Tibial artery (tissue), 4 donors: ENCODE measurements at regions not wholly inside any gene's neighbourhood (a gene's known extent, or its start where the extent isn't known, plus 50 kb on each side); places are given as distances from the start of the nearest gene placed in this dataset.

Source experiments
- DNase-seq, 2 donors: peaks; one replicate each; pipeline ENCODE4 v3.0.0-alpha.2; 2019
- H3K27ac ChIP-seq, 2 donors: fragments of 200-600 bp; sonication (generic) in 1 of 2; 1 replicate in 1 of 2; 2 replicates in 1 of 2; pipeline ENCODE4 v1.5.1; 2018 to 2019; ENCODE audit warnings: mild to moderate bottlenecking in 1 of 2
- H3K27me3 ChIP-seq, 2 donors: fragments of 200-600 bp; sonication (generic) in 1 of 2; one replicate each; pipeline versions ENCODE4 v1.5.1 to v1.6.0; 2016 to 2019
- H3K36me3 ChIP-seq, 3 donors: fragments of 200-600 bp; sonication (generic) in 2 of 3; one replicate each; pipeline ENCODE4 v1.5.1; 2016 to 2019; ENCODE audit warnings: mild to moderate bottlenecking in 2 of 3
- H3K4me1 ChIP-seq, 4 donors: fragments of 200-600 bp; sonication (generic) in 2 of 4; 1 replicate in 3 of 4; 2 replicates in 1 of 4; pipeline ENCODE4 v1.5.1; 2016 to 2019
- H3K4me3 ChIP-seq, 2 donors: fragments of 200-600 bp; sonication (generic) in 1 of 2; 1 replicate in 1 of 2; 2 replicates in 1 of 2; pipeline ENCODE4 v1.5.1; 2018 to 2019; ENCODE audit warnings: mild to moderate bottlenecking in 2 of 2
- H3K9me3 ChIP-seq, 3 donors: fragments of 200-600 bp; sonication (generic) in 1 of 3; one replicate each; pipeline ENCODE4 v1.5.1; 2016 to 2019
- CTCF ChIP-seq, 2 experiments: fragments of 200-600 bp in 1 of 2; fragments of 450-650 bp in 1 of 2; IDR thresholded peaks; one replicate each; pipeline ENCODE4 v1.5.1; 2017 to 2019; ENCODE audit warnings: antibody characterized with exemption in 2 of 2, mild to moderate bottlenecking in 1 of 2, moderate library complexity in 1 of 2
- intact Hi-C: fragments of 100-400 bp; cut with DNase I; formaldehyde crosslinking; loops from one replicate; pipeline ENCODE4 v1.15.0; 2023; ENCODE audit warnings: low total_unique reads

GRCh38 chr5:87785554-87786335 lies 373.0 kb upstream of the CCNH start:
- H3K27ac ChIP-seq, result no peak overlapping the region
- no peak overlapping the region for H3K4me3 ChIP-seq
- no peaks in the 10 kb centered on the region for H3K36me3 ChIP-seq
- H3K27me3 ChIP-seq, result peaks cover 0 to 28% of the 10 kb centered on the region in 2 donors
- no peaks in the 10 kb centered on the region for H3K4me1 ChIP-seq
- no peak for DNase-seq
- intact Hi-C loops, result no loop called here
- no peak for TF ChIP-seq CTCF (IDR thresholded peaks at IDR 0.05)
- no peaks in the 10 kb centered on the region for H3K9me3 ChIP-seq

- DNase-seq, result no peak
- TF ChIP-seq CTCF (IDR thresholded peaks at IDR 0.05), result no peak
- Histone ChIP-seq H3K27ac (no peak overlapping the region), H3K9me3 (no peaks in the 10 kb centered on the region), H3K4me1 (no peaks in the 10 kb centered on the region), H3K4me3 (no peak overlapping the region), H3K36me3 (no peaks in the 10 kb centered on the region), H3K27me3 (peaks cover 0 to 25% of the 10 kb centered on the region in 2 donors)
- intact Hi-C loops, result loop anchor here (5.0 kb wide), 1 partner anchor 897 kb away; no protein-coding TSS in a partner anchor
These were observed 372.3 kb upstream of the CCNH start for GRCh38 chr5:87784879-87785495.

GRCh38 chr5:87784311-87784710 lies 371.6 kb upstream of the CCNH start:
- H3K36me3 ChIP-seq, result no peaks in the 10 kb centered on the region
- no peak overlapping the region for H3K27ac ChIP-seq
- H3K9me3 ChIP-seq, result no peaks in the 10 kb centered on the region
- H3K27me3 ChIP-seq, result peaks cover 0 to 25% of the 10 kb centered on the region in 2 donors
- TF ChIP-seq CTCF (IDR thresholded peaks at IDR 0.05), result no peak
- no peak overlapping the region for H3K4me3 ChIP-seq
- intact Hi-C loops, result loop anchor here (5.0 kb wide), 1 partner anchor 898 kb away; no protein-coding TSS in a partner anchor
- H3K4me1 ChIP-seq, result no peaks in the 10 kb centered on the region
- no peak for DNase-seq

GRCh38 chr5:87782916-87783315 lies 370.2 kb upstream of the CCNH start:
- DNase-seq, result no peak
- H3K4me1 ChIP-seq, result no peaks in the 10 kb centered on the region
- H3K4me3 ChIP-seq, result no peak overlapping the region
- H3K36me3 ChIP-seq, result no peaks in the 10 kb centered on the region
- H3K9me3 ChIP-seq, result no peaks in the 10 kb centered on the region
- H3K27ac ChIP-seq, result no peak overlapping the region
- no peak for TF ChIP-seq CTCF (IDR thresholded peaks at IDR 0.05)
- intact Hi-C loops, result loop anchor here (5.0 kb wide), 1 partner anchor 899 kb away; no protein-coding TSS in a partner anchor
- H3K27me3 ChIP-seq, result peaks cover 0 to 23% of the 10 kb centered on the region in 2 donors

GRCh38 chr5:87781976-87782375 lies 369.2 kb upstream of the CCNH start:
- Histone ChIP-seq H3K27ac (no peak overlapping the region), H3K27me3 (peaks cover 0 to 16% of the 10 kb centered on the region in 2 donors), H3K4me3 (no peak overlapping the region), H3K36me3 (no peaks in the 10 kb centered on the region), H3K9me3 (no peaks in the 10 kb centered on the region), H3K4me1 (no peaks in the 10 kb centered on the region)
- intact Hi-C loops, result loop anchor here (5.0 kb wide), 1 partner anchor 900 kb away; no protein-coding TSS in a partner anchor
- DNase-seq, result no peak
- no peak for TF ChIP-seq CTCF (IDR thresholded peaks at IDR 0.05)
